ENCODE measurements at regions not wholly inside any gene's neighbourhood (a gene's known extent, or its start where the extent isn't known, plus 50 kb on each side); places are given as distances from the start of the nearest gene placed in this dataset.

DNA sequence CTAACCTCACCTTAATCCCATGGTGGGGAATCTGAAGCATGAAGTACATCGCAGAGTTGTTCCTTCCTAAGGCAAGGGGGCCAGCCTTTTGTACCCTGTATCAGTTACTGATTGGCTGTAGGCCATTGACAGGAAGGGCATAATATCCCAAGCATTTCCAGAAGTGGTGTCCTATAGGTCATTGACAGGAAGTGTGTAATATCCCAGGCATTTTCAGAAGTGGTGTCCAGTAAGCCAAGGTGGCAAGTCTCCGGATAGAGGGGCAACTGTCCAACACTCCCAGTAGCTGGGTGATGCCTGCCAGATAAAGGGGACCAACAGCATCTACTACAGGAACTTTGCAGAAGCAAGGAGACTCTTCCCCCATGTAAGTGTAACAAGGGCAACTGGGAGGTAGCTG lies 52.1 kb upstream of the MYRIP start:
- DNase-seq, result peak; percentile 2
- no peaks in the 10 kb centered on the region for H3K36me3 ChIP-seq
- no peaks in the 10 kb centered on the region for H3K27me3 ChIP-seq
- no peak overlapping the region for H3K4me3 ChIP-seq
- H3K9me3 ChIP-seq, result no peaks in the 10 kb centered on the region

Measured in MG63 (cell line).